Tibial artery (tissue), 4 donors: ENCODE measurements at regions not wholly inside any gene's neighbourhood (a gene's known extent, or its start where the extent isn't known, plus 50 kb on each side); places are given as distances from the start of the nearest gene placed in this dataset.

Experiments used
- DNase-seq, 2 donors: peaks; one replicate each; pipeline ENCODE4 v3.0.0-alpha.2; 2019
- H3K27ac ChIP-seq, 2 donors: fragments of 200-600 bp; sonication (generic) in 1 of 2; 1 replicate in 1 of 2; 2 replicates in 1 of 2; pipeline ENCODE4 v1.5.1; 2018 to 2019; ENCODE audit warnings: mild to moderate bottlenecking in 1 of 2
- H3K27me3 ChIP-seq, 2 donors: fragments of 200-600 bp; sonication (generic) in 1 of 2; one replicate each; pipeline versions ENCODE4 v1.5.1 to v1.6.0; 2016 to 2019
- H3K36me3 ChIP-seq, 3 donors: fragments of 200-600 bp; sonication (generic) in 2 of 3; one replicate each; pipeline ENCODE4 v1.5.1; 2016 to 2019; ENCODE audit warnings: mild to moderate bottlenecking in 2 of 3
- H3K4me1 ChIP-seq, 4 donors: fragments of 200-600 bp; sonication (generic) in 2 of 4; 1 replicate in 3 of 4; 2 replicates in 1 of 4; pipeline ENCODE4 v1.5.1; 2016 to 2019
- H3K4me3 ChIP-seq, 2 donors: fragments of 200-600 bp; sonication (generic) in 1 of 2; 1 replicate in 1 of 2; 2 replicates in 1 of 2; pipeline ENCODE4 v1.5.1; 2018 to 2019; ENCODE audit warnings: mild to moderate bottlenecking in 2 of 2
- H3K9me3 ChIP-seq, 3 donors: fragments of 200-600 bp; sonication (generic) in 1 of 3; one replicate each; pipeline ENCODE4 v1.5.1; 2016 to 2019
- CTCF ChIP-seq, 2 experiments: fragments of 200-600 bp in 1 of 2; fragments of 450-650 bp in 1 of 2; IDR thresholded peaks; one replicate each; pipeline ENCODE4 v1.5.1; 2017 to 2019; ENCODE audit warnings: antibody characterized with exemption in 2 of 2, mild to moderate bottlenecking in 1 of 2, moderate library complexity in 1 of 2
- intact Hi-C: fragments of 100-400 bp; cut with DNase I; formaldehyde crosslinking; loops from one replicate; pipeline ENCODE4 v1.15.0; 2023; ENCODE audit warnings: low total_unique reads

- Histone ChIP-seq H3K27me3 (no peaks in the 10 kb centered on the region), H3K4me1 (no peaks in the 10 kb centered on the region), H3K9me3 (no peaks in the 10 kb centered on the region), H3K4me3 (no peak overlapping the region), H3K27ac (no peak overlapping the region), H3K36me3 (no peaks in the 10 kb centered on the region)
- intact Hi-C loops = no loop called here
- no peak for DNase-seq
- TF ChIP-seq CTCF (IDR thresholded peaks at IDR 0.05) = no peak
These were observed 518.6 kb downstream of the TLE4 start for GRCh38 chr9:80090317-80090716.

- TF ChIP-seq CTCF (IDR thresholded peaks at IDR 0.05) = no peak
- Histone ChIP-seq H3K27me3 (no peaks in the 10 kb centered on the region), H3K4me3 (no peak overlapping the region), H3K36me3 (no peaks in the 10 kb centered on the region), H3K9me3 (peaks cover 0 to 3% (median 0%) of the 10 kb centered on the region in 3 donors), H3K4me1 (no peaks in the 10 kb centered on the region), H3K27ac (no peak overlapping the region)
- no peak for DNase-seq
- intact Hi-C loops = no loop called here
These were observed 515.1 kb downstream of the TLE4 start for GRCh38 chr9:80086822-80087345.

GRCh38 chr9:80086386-80086785, 514.6 kb downstream of the TLE4 start:
- DNase-seq = no peak
- TF ChIP-seq CTCF (IDR thresholded peaks at IDR 0.05) = no peak
- no peak overlapping the region for H3K27ac ChIP-seq

GRCh38 chr9:80085668-80086067, 513.9 kb downstream of the TLE4 start:
- H3K36me3 ChIP-seq = no peaks in the 10 kb centered on the region
- intact Hi-C loops = no loop called here
- H3K9me3 ChIP-seq = peaks cover 0 to 3% (median 0%) of the 10 kb centered on the region in 3 donors
- no peaks in the 10 kb centered on the region for H3K4me1 ChIP-seq
- H3K27me3 ChIP-seq = no peaks in the 10 kb centered on the region
- H3K27ac ChIP-seq = no peak overlapping the region
- TF ChIP-seq CTCF (IDR thresholded peaks at IDR 0.05) = no peak
- H3K4me3 ChIP-seq = no peak overlapping the region
- no peak for DNase-seq

More at GRCh38 chr9:80086386-80086785, 514.6 kb downstream of the TLE4 start:
- Histone ChIP-seq H3K9me3 (peaks cover 0 to 3% (median 0%) of the 10 kb centered on the region in 3 donors), H3K36me3 (no peaks in the 10 kb centered on the region), H3K27me3 (no peaks in the 10 kb centered on the region), H3K4me1 (no peaks in the 10 kb centered on the region), H3K4me3 (no peak overlapping the region)
- intact Hi-C loops = no loop called here

- no peak for DNase-seq
- Histone ChIP-seq H3K36me3 (no peaks in the 10 kb centered on the region), H3K27me3 (no peaks in the 10 kb centered on the region), H3K9me3 (peaks cover 0 to 3% (median 0%) of the 10 kb centered on the region in 3 donors), H3K27ac (no peak overlapping the region), H3K4me3 (no peak overlapping the region), H3K4me1 (no peaks in the 10 kb centered on the region)
- intact Hi-C loops = no loop called here
- no peak for TF ChIP-seq CTCF (IDR thresholded peaks at IDR 0.05)
These were observed 510.4 kb downstream of the TLE4 start for GRCh38 chr9:80082213-80082612.

- Histone ChIP-seq H3K9me3 (peaks cover 0 to 3% (median 0%) of the 10 kb centered on the region in 3 donors), H3K27ac (no peak overlapping the region), H3K4me1 (peaks cover 0 to 10% (median 7%) of the 10 kb centered on the region in 4 donors), H3K4me3 (no peak overlapping the region), H3K36me3 (no peaks in the 10 kb centered on the region), H3K27me3 (no peaks in the 10 kb centered on the region)
- TF ChIP-seq CTCF (IDR thresholded peaks at IDR 0.05) = no peak
- intact Hi-C loops = no loop called here
- DNase-seq = no peak
These were observed 507.1 kb downstream of the TLE4 start for GRCh38 chr9:80078826-80079225.
